KMS-11 (cell line): ENCODE measurements at regions not wholly inside any gene's neighbourhood (a gene's known extent, or its start where the extent isn't known, plus 50 kb on each side); places are given as distances from the start of the nearest gene placed in this dataset.

Experiments used
- H2AFZ ChIP-seq: fragments of 200-600 bp; sonication (generic); 2 replicates; pipeline ENCODE4 v1.6.1; 2016; ENCODE audit warnings: antibody characterized with exemption, mixed run types, low read depth
- H3K27ac ChIP-seq: fragments of 200-600 bp; sonication (generic); 2 replicates; pipeline ENCODE4 v1.6.1; 2016; ENCODE audit warnings: mild to moderate bottlenecking, mixed run types
- H3K27me3 ChIP-seq: fragments of 200-600 bp; sonication (generic); 2 replicates; pipeline ENCODE4 v1.6.1; 2017; ENCODE audit warnings: mild to moderate bottlenecking, low read depth, mixed run types, moderate library complexity; ENCODE audit not compliant: insufficient read depth
- H3K36me3 ChIP-seq: fragments of 200-600 bp; sonication (generic); 2 replicates; pipeline ENCODE4 v1.6.1; 2017; ENCODE audit warnings: mild to moderate bottlenecking, mixed run types; ENCODE audit not compliant: insufficient read depth
- H3K4me1 ChIP-seq: fragments of 200-600 bp; sonication (generic); 2 replicates; pipeline ENCODE4 v1.6.1; 2016; ENCODE audit warnings: mild to moderate bottlenecking, low read depth, mixed run types; ENCODE audit not compliant: poor library complexity, severe bottlenecking
- H3K4me2 ChIP-seq: fragments of 200-600 bp; sonication (generic); 2 replicates; pipeline ENCODE4 v1.7.0; 2016; ENCODE audit warnings: mild to moderate bottlenecking, mixed run types
- H3K4me3 ChIP-seq: fragments of 200-600 bp; sonication (generic); IDR thresholded peaks from 2 replicates; pipeline ENCODE4 v1.6.1; 2017; ENCODE audit warnings: low read depth, low read length, mixed read lengths; ENCODE audit not compliant: insufficient read depth
- H3K79me2 ChIP-seq: fragments of 200-600 bp; sonication (generic); 2 replicates; pipeline ENCODE4 v1.6.1; 2016; ENCODE audit warnings: low read depth, mixed run types; ENCODE audit not compliant: insufficient read depth
- H3K9ac ChIP-seq: fragments of 200-600 bp; sonication (generic); 2 replicates; pipeline ENCODE4 v1.6.1; 2016; ENCODE audit warnings: mild to moderate bottlenecking, mixed run types
- H4K20me1 ChIP-seq: fragments of 200-600 bp; sonication (generic); 2 replicates; pipeline ENCODE4 v1.6.1; 2016; ENCODE audit warnings: mild to moderate bottlenecking, mixed run types; ENCODE audit not compliant: insufficient read depth
- TF ChIP-seq, protein P1 (sequence below): fragments of 200-600 bp; sonication (generic); conservative IDR thresholded peaks from 2 replicates; pipeline ENCODE4 v1.6.1; 2017; ENCODE audit warnings: low read depth, mild to moderate bottlenecking, antibody characterized with exemption, low read length, moderate library complexity, mixed read lengths

DNA sequence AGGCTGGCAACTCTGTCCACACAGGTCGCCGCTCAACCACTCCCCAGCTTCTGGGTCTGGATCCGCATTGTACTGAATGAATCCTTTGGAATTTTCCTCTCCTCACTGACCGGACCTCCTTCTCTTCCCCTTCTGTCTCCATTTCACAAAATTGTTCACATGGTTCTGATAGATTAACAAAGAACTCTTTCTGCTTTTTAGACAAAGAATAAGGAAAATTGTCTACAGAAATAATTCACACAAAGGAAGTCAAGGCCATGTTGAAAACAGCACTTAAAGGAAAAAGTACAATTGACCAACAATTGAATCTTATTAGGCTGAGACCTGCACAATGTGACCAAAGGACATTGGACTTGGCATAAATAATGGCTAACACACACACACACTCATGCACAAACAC is 73.6 kb upstream of the GLI2 start:
- TF ChIP-seq, protein P1, sequence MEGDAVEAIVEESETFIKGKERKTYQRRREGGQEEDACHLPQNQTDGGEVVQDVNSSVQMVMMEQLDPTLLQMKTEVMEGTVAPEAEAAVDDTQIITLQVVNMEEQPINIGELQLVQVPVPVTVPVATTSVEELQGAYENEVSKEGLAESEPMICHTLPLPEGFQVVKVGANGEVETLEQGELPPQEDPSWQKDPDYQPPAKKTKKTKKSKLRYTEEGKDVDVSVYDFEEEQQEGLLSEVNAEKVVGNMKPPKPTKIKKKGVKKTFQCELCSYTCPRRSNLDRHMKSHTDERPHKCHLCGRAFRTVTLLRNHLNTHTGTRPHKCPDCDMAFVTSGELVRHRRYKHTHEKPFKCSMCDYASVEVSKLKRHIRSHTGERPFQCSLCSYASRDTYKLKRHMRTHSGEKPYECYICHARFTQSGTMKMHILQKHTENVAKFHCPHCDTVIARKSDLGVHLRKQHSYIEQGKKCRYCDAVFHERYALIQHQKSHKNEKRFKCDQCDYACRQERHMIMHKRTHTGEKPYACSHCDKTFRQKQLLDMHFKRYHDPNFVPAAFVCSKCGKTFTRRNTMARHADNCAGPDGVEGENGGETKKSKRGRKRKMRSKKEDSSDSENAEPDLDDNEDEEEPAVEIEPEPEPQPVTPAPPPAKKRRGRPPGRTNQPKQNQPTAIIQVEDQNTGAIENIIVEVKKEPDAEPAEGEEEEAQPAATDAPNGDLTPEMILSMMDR: no peak
- Histone ChIP-seq H3K4me2 (no peak overlapping the region), H2AFZ (no peak overlapping the region), H3K36me3 (no peaks in the 10 kb centered on the region), H3K9ac (no peak overlapping the region), H3K79me2 (no peaks in the 10 kb centered on the region), H4K20me1 (no peaks in the 10 kb centered on the region), H3K4me3 (no peak overlapping the region), H3K27me3 (no peaks in the 10 kb centered on the region), H3K4me1 (no peaks in the 10 kb centered on the region), H3K27ac (no peak overlapping the region)

GRCh38 chr2:120662746-120663145 is 72.9 kb upstream of the GLI2 start:
- Histone ChIP-seq H2AFZ (no peak overlapping the region), H4K20me1 (no peaks in the 10 kb centered on the region), H3K27me3 (no peaks in the 10 kb centered on the region), H3K4me1 (no peaks in the 10 kb centered on the region), H3K79me2 (no peaks in the 10 kb centered on the region), H3K4me3 (no peak overlapping the region), H3K36me3 (no peaks in the 10 kb centered on the region), H3K27ac (no peak overlapping the region), H3K9ac (no peak overlapping the region), H3K4me2 (no peak overlapping the region)
- TF ChIP-seq, protein P1: no peak

DNA sequence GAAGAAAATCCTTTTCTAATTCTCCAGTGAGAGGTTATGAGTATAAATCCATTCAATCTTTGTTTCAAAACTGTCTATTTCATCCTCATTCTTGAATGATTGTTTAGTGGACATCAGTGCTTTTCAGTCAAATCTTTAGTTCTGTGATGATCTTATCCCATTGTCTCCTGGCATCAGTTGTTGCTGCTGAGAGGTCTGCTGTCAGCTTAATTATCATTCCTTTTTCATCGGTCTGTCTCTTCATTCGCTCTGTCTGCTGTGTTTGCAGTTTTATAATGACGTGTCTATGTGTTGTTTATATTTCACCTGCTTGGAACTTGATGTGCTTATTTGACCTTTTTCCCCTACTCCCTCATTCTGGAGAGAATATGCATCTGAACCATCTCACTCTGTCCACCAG is 69.2 kb upstream of the GLI2 start:
- Histone ChIP-seq H4K20me1 (no peaks in the 10 kb centered on the region), H3K36me3 (no peaks in the 10 kb centered on the region), H3K27me3 (no peaks in the 10 kb centered on the region), H3K9ac (no peak overlapping the region), H3K27ac (no peak overlapping the region), H3K4me1 (no peaks in the 10 kb centered on the region), H2AFZ (no peak overlapping the region), H3K79me2 (no peaks in the 10 kb centered on the region), H3K4me2 (no peak overlapping the region), H3K4me3 (no peak overlapping the region)
- TF ChIP-seq, protein P1: no peak

- H3K4me3 ChIP-seq: no peak overlapping the region
- H4K20me1 ChIP-seq: no peaks in the 10 kb centered on the region
- no peaks in the 10 kb centered on the region for H3K4me1 ChIP-seq
- no peak overlapping the region for H2AFZ ChIP-seq
- H3K27ac ChIP-seq: no peak overlapping the region
- no peaks in the 10 kb centered on the region for H3K36me3 ChIP-seq
- no peak overlapping the region for H3K9ac ChIP-seq
- no peaks in the 10 kb centered on the region for H3K79me2 ChIP-seq
- TF ChIP-seq, protein P1: no peak
- no peaks in the 10 kb centered on the region for H3K27me3 ChIP-seq
- H3K4me2 ChIP-seq: no peak overlapping the region
Observed at GRCh38 chr2:120667981-120668380, 67.7 kb upstream of the GLI2 start.
